ENCODE measurements at regions not wholly inside any gene's neighbourhood (a gene's known extent, or its start where the extent isn't known, plus 50 kb on each side); places are given as distances from the start of the nearest gene placed in this dataset.

DNA sequence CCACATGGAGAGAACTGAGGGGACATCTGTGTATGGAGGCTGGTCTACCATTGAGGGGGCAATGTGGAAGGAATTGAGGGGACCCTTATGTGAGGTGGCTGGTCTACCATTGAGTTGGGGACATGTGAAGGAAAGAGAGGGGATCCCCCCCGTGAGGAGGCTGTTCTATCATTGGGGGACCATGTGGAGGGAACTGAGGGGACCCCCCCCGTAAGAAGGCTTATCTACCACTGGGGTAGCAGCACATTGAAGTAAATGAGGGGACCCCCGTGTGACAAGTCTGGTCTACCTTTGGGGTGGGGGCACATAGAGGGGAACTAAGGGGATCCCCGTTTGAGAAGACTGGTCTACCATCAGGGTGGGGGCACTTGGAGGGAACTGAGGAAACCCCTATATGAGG is 158.0 kb downstream of the FBLN2 start:
- Histone ChIP-seq H3K9me3 (no peaks in the 10 kb centered on the region), H3K27ac (ENCODE audit: low read depth in 2 of 2, low read length in 1 of 2) (no peak overlapping the region), H3K79me2 (ENCODE audit: insufficient read depth) (no peaks in the 10 kb centered on the region), H3F3A (replicated peaks; ENCODE audit: insufficient read depth) (no peaks in the 10 kb centered on the region), H3K4me1 (ENCODE audit: control insufficient read depth in 1 of 2, insufficient read depth in 2 of 2, low read depth in 1 of 2, low read length in 1 of 2) (no peaks in the 10 kb centered on the region), H3K36me3 (replicated peaks in 1 of 2; ENCODE audit: control insufficient read depth in 1 of 2, insufficient read depth in 2 of 2, low read length in 1 of 2) (no peaks in the 10 kb centered on the region), H3K4me3 (ENCODE audit: low read depth in 2 of 2, low read length in 1 of 2) (no peak overlapping the region), H3K9ac (no peak overlapping the region), H3K9me2 (no peaks in the 10 kb centered on the region), H4K20me1 (ENCODE audit: insufficient read depth) (no peaks in the 10 kb centered on the region), H3K4me2 (no peak overlapping the region), H3K27me3 (ENCODE audit: insufficient read depth) (no peaks in the 10 kb centered on the region), H2AFZ (ENCODE audit: low read depth) (no peak overlapping the region)
- 0% methylated on average over 4 of the region's 4 CpGs for WGBS (ENCODE audit: low lambda C conversion rate)
- CTCF ChIA-PET = no interaction called here
- TF ChIP-seq RAD21 (IDR thresholded peaks at IDR 0.05; ENCODE audit: low read length) = no peak
- no peak for TF ChIP-seq TCF12 (IDR thresholded peaks at IDR 0.05)
- TF ChIP-seq EZH2phosphoT487 (IDR thresholded peaks at IDR 0.05; ENCODE audit: borderline replicate concordance, low read depth) = no peak
- no peak for TF ChIP-seq FOXM1 (IDR thresholded peaks at IDR 0.05; ENCODE audit: low read depth)
- no peak for TF ChIP-seq GABPA (IDR thresholded peaks at IDR 0.05; ENCODE audit: low read depth)
- TF ChIP-seq, protein P1, sequence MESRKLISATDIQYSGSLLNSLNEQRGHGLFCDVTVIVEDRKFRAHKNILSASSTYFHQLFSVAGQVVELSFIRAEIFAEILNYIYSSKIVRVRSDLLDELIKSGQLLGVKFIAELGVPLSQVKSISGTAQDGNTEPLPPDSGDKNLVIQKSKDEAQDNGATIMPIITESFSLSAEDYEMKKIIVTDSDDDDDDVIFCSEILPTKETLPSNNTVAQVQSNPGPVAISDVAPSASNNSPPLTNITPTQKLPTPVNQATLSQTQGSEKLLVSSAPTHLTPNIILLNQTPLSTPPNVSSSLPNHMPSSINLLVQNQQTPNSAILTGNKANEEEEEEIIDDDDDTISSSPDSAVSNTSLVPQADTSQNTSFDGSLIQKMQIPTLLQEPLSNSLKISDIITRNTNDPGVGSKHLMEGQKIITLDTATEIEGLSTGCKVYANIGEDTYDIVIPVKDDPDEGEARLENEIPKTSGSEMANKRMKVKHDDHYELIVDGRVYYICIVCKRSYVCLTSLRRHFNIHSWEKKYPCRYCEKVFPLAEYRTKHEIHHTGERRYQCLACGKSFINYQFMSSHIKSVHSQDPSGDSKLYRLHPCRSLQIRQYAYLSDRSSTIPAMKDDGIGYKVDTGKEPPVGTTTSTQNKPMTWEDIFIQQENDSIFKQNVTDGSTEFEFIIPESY (IDR thresholded peaks at IDR 0.05; ENCODE audit: borderline replicate concordance, low read depth) = no peak
- no peak for TF ChIP-seq ELF1 (IDR thresholded peaks at IDR 0.05)
- no peak for TF ChIP-seq RFX5 (IDR thresholded peaks at IDR 0.05; ENCODE audit: low read length)
- TF ChIP-seq TAF1 (IDR thresholded peaks at IDR 0.05; ENCODE audit: borderline replicate concordance, low read depth, low read length) = no peak
- TF ChIP-seq, protein P2, sequence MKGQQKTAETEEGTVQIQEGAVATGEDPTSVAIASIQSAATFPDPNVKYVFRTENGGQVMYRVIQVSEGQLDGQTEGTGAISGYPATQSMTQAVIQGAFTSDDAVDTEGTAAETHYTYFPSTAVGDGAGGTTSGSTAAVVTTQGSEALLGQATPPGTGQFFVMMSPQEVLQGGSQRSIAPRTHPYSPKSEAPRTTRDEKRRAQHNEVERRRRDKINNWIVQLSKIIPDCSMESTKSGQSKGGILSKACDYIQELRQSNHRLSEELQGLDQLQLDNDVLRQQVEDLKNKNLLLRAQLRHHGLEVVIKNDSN (IDR thresholded peaks at IDR 0.05; ENCODE audit: borderline replicate concordance, low read depth) = no peak
- TF ChIP-seq EP300 (IDR thresholded peaks at IDR 0.05; ENCODE audit: borderline replicate concordance in 1 of 2, low read depth in 1 of 2, low read length in 1 of 2) = no peak
- no peak for TF ChIP-seq RCOR1 (IDR thresholded peaks at IDR 0.05; ENCODE audit: low read length)
- TF ChIP-seq, protein P3, sequence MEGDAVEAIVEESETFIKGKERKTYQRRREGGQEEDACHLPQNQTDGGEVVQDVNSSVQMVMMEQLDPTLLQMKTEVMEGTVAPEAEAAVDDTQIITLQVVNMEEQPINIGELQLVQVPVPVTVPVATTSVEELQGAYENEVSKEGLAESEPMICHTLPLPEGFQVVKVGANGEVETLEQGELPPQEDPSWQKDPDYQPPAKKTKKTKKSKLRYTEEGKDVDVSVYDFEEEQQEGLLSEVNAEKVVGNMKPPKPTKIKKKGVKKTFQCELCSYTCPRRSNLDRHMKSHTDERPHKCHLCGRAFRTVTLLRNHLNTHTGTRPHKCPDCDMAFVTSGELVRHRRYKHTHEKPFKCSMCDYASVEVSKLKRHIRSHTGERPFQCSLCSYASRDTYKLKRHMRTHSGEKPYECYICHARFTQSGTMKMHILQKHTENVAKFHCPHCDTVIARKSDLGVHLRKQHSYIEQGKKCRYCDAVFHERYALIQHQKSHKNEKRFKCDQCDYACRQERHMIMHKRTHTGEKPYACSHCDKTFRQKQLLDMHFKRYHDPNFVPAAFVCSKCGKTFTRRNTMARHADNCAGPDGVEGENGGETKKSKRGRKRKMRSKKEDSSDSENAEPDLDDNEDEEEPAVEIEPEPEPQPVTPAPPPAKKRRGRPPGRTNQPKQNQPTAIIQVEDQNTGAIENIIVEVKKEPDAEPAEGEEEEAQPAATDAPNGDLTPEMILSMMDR (IDR thresholded peaks at IDR 0.05) = no peak
- TF ChIP-seq CHD2 (IDR thresholded peaks at IDR 0.05; ENCODE audit: low read length, partially characterized antibody) = no peak
- no peak for DNase-seq
- POLR2A ChIA-PET = no interaction called here

DNA sequence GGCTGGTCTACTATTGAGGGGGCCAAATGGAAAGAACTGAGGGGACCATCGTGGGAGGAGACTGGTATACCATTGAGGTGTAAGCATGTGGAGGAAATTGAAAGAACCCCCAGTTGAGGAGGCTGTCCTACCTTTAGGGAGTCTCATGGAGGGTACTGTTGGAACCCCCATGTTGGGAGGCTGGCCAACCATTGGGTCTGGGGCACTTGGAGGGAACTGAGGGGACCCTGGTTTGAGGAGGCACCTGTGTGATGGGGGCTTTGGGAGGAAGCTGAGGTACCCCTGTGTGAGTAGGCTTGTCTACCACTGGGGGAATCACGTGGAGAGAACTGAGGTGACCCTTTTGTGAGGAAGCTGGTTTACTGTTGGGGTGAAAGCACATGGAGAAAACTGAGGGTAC is 157.5 kb downstream of the FBLN2 start:
- H3K79me2 ChIP-seq (ENCODE audit: insufficient read depth) = no peaks in the 10 kb centered on the region
- no peak overlapping the region for H3K4me2 ChIP-seq
- H3K4me3 ChIP-seq (ENCODE audit: low read depth in 2 of 2, low read length in 1 of 2) = no peak overlapping the region
- H3K36me3 ChIP-seq (replicated peaks in 1 of 2; ENCODE audit: control insufficient read depth in 1 of 2, insufficient read depth in 2 of 2, low read length in 1 of 2) = no peaks in the 10 kb centered on the region
- no peak overlapping the region for H2AFZ ChIP-seq (ENCODE audit: low read depth)
- CTCF ChIA-PET = no interaction called here
- no peak for DNase-seq
- WGBS (ENCODE audit: low lambda C conversion rate) = 0% methylated on average over 2 of the region's 2 CpGs
- no peaks in the 10 kb centered on the region for H3F3A ChIP-seq (replicated peaks; ENCODE audit: insufficient read depth)
- H3K27ac ChIP-seq (ENCODE audit: low read depth in 2 of 2, low read length in 1 of 2) = no peak overlapping the region
- no peak overlapping the region for H3K9ac ChIP-seq
- H3K9me3 ChIP-seq = no peaks in the 10 kb centered on the region
- no peaks in the 10 kb centered on the region for H4K20me1 ChIP-seq (ENCODE audit: insufficient read depth)
- no peaks in the 10 kb centered on the region for H3K4me1 ChIP-seq (ENCODE audit: control insufficient read depth in 1 of 2, insufficient read depth in 2 of 2, low read depth in 1 of 2, low read length in 1 of 2)
- H3K27me3 ChIP-seq (ENCODE audit: insufficient read depth) = no peaks in the 10 kb centered on the region
- POLR2A ChIA-PET = no interaction called here
- no peaks in the 10 kb centered on the region for H3K9me2 ChIP-seq
- TF ChIP-seq RFX5 (IDR thresholded peaks at IDR 0.05; ENCODE audit: low read length) (no peak), GABPA (IDR thresholded peaks at IDR 0.05; ENCODE audit: low read depth) (no peak), FOSL2 (IDR thresholded peaks at IDR 0.05; ENCODE audit: borderline replicate concordance, low read depth) (no peak), MEF2A (IDR thresholded peaks at IDR 0.05; ENCODE audit: borderline replicate concordance, low read depth) (no peak)
- TF ChIP-seq, protein P4, sequence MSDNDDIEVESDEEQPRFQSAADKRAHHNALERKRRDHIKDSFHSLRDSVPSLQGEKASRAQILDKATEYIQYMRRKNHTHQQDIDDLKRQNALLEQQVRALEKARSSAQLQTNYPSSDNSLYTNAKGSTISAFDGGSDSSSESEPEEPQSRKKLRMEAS (IDR thresholded peaks at IDR 0.05; ENCODE audit: low read depth) = no peak
- TF ChIP-seq, protein P5, sequence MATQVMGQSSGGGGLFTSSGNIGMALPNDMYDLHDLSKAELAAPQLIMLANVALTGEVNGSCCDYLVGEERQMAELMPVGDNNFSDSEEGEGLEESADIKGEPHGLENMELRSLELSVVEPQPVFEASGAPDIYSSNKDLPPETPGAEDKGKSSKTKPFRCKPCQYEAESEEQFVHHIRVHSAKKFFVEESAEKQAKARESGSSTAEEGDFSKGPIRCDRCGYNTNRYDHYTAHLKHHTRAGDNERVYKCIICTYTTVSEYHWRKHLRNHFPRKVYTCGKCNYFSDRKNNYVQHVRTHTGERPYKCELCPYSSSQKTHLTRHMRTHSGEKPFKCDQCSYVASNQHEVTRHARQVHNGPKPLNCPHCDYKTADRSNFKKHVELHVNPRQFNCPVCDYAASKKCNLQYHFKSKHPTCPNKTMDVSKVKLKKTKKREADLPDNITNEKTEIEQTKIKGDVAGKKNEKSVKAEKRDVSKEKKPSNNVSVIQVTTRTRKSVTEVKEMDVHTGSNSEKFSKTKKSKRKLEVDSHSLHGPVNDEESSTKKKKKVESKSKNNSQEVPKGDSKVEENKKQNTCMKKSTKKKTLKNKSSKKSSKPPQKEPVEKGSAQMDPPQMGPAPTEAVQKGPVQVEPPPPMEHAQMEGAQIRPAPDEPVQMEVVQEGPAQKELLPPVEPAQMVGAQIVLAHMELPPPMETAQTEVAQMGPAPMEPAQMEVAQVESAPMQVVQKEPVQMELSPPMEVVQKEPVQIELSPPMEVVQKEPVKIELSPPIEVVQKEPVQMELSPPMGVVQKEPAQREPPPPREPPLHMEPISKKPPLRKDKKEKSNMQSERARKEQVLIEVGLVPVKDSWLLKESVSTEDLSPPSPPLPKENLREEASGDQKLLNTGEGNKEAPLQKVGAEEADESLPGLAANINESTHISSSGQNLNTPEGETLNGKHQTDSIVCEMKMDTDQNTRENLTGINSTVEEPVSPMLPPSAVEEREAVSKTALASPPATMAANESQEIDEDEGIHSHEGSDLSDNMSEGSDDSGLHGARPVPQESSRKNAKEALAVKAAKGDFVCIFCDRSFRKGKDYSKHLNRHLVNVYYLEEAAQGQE (IDR thresholded peaks at IDR 0.05; ENCODE audit: low read depth, low read length) = no peak
- TF ChIP-seq, protein P3 (IDR thresholded peaks at IDR 0.05) = no peak
